ENCODE measurements at regions not wholly inside any gene's neighbourhood (a gene's known extent, or its start where the extent isn't known, plus 50 kb on each side); places are given as distances from the start of the nearest gene placed in this dataset.

DNA sequence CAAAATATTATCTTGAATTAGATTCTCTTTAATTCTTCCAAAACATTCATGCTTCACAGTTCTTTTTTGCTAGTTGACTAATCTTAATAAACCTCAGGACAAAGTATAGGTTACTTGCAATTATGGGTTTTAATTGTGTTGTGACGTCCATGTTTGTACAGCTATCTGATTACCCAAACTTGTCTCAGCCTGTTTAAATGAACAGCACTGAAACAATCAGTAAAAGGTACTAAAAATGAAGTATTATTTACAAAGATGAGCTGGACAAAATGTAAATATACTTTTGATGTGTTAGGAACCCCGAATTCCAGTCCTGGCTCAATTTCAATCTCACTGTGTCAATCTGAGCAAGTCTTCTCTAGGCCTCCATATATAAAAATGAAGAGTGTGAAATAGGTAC is 57.4 kb upstream of the SLC6A14 start:
- Histone ChIP-seq H2AFZ (replicated peaks) (no peak overlapping the region), H3K9me3 (ENCODE audit: low read depth) (no peaks in the 10 kb centered on the region), H4K20me1 (ENCODE audit: low read depth) (no peaks in the 10 kb centered on the region), H3K4me1 (no peaks in the 10 kb centered on the region), H3K27ac (no peak overlapping the region), H3F3A (ENCODE audit: low read depth) (no peaks in the 10 kb centered on the region), H3K27me3 (no peaks in the 10 kb centered on the region), H3K79me2 (ENCODE audit: low read depth) (no peaks in the 10 kb centered on the region), H3K4me2 (no peak overlapping the region), H3K36me3 (no peaks in the 10 kb centered on the region), H3K4me3 (no peak overlapping the region), H3K9ac (no peak overlapping the region)
- H3K36me3 Mint-ChIP-seq: no peaks in the 10 kb centered on the region
- no peak overlapping the region for H3K27ac Mint-ChIP-seq
- no peaks in the 10 kb centered on the region for H3K27me3 Mint-ChIP-seq (ENCODE audit: insufficient read depth, low read depth)
- DNase-seq (ENCODE audit: low spot score): no peak
- TF ChIP-seq EZH2 (IDR thresholded peaks at IDR 0.05) (no peak), EZH2phosphoT487 (IDR thresholded peaks at IDR 0.05) (no peak)
- TF ChIP-seq, protein P1, sequence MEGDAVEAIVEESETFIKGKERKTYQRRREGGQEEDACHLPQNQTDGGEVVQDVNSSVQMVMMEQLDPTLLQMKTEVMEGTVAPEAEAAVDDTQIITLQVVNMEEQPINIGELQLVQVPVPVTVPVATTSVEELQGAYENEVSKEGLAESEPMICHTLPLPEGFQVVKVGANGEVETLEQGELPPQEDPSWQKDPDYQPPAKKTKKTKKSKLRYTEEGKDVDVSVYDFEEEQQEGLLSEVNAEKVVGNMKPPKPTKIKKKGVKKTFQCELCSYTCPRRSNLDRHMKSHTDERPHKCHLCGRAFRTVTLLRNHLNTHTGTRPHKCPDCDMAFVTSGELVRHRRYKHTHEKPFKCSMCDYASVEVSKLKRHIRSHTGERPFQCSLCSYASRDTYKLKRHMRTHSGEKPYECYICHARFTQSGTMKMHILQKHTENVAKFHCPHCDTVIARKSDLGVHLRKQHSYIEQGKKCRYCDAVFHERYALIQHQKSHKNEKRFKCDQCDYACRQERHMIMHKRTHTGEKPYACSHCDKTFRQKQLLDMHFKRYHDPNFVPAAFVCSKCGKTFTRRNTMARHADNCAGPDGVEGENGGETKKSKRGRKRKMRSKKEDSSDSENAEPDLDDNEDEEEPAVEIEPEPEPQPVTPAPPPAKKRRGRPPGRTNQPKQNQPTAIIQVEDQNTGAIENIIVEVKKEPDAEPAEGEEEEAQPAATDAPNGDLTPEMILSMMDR (IDR thresholded peaks at IDR 0.05): no peak
- no peak overlapping the region for H3K4me3 Mint-ChIP-seq
- no peaks in the 10 kb centered on the region for H3K4me1 Mint-ChIP-seq
- H3K9me3 Mint-ChIP-seq: no peaks in the 10 kb centered on the region

DNA sequence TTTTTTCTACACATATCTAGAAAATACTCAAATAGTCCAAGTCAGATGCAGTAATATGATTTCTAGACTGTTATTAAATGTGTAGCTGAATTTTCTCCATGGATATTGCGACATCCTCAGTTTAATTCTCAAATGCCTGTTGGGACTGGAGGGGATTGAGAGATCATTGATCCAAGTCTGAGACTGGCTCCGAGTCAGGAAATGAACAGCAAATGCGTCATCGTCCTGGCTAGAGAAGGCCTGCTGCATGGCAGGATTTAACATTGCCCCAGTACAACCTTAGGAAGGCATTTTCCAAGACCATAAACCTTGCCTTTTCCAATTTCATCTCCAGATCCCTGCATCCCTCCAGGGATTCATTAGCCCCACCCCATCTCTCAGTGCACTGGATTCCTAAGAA is 56.6 kb upstream of the SLC6A14 start:
- Histone ChIP-seq H3F3A (ENCODE audit: low read depth) (no peaks in the 10 kb centered on the region), H3K9me3 (ENCODE audit: low read depth) (no peaks in the 10 kb centered on the region), H3K4me1 (no peaks in the 10 kb centered on the region), H4K20me1 (ENCODE audit: low read depth) (no peaks in the 10 kb centered on the region), H3K9ac (no peak overlapping the region), H3K4me2 (no peak overlapping the region), H3K79me2 (ENCODE audit: low read depth) (no peaks in the 10 kb centered on the region), H3K27me3 (no peaks in the 10 kb centered on the region), H3K4me3 (no peak overlapping the region), H2AFZ (replicated peaks) (no peak overlapping the region), H3K27ac (no peak overlapping the region), H3K36me3 (no peaks in the 10 kb centered on the region)
- H3K27me3 Mint-ChIP-seq (ENCODE audit: insufficient read depth, low read depth): no peaks in the 10 kb centered on the region
- no peaks in the 10 kb centered on the region for H3K4me1 Mint-ChIP-seq
- no peaks in the 10 kb centered on the region for H3K36me3 Mint-ChIP-seq
- H3K27ac Mint-ChIP-seq: no peak overlapping the region
- TF ChIP-seq EZH2phosphoT487 (IDR thresholded peaks at IDR 0.05) (no peak), EZH2 (IDR thresholded peaks at IDR 0.05) (no peak)
- TF ChIP-seq, protein P1 (IDR thresholded peaks at IDR 0.05): no peak
- no peak for DNase-seq (ENCODE audit: low spot score)
- H3K9me3 Mint-ChIP-seq: no peaks in the 10 kb centered on the region
- H3K4me3 Mint-ChIP-seq: no peak overlapping the region

DNA sequence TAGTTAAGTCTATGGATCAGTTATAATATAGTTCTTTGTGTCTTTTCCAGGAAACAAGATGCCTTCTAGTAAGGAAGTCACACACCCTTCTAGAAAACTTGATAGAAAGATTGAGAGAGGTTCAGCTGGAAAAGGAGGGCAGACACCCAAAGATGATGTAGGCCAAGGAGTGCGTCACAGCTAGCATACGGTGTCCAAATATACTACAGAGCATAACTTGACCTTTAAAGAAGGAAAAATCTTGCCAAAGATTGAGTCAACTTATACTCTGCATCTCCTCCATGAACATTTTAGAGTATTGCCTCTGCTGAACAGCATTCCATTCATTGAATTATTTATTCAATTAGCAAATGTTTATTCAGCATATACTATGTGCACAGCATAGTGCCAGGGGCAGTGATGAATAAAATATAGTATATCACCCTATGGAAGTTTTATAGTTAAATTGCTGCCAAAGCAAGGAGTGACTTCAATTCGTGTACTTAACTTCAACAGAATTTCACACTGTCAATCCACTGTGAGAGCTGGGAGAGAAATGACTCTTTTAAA is 51.9 kb upstream of the SLC6A14 start:
- Histone ChIP-seq H3K4me1 (no peaks in the 10 kb centered on the region), H3F3A (ENCODE audit: low read depth) (no peaks in the 10 kb centered on the region), H3K36me3 (no peaks in the 10 kb centered on the region), H3K9ac (no peak overlapping the region), H4K20me1 (ENCODE audit: low read depth) (no peaks in the 10 kb centered on the region), H3K4me3 (no peak overlapping the region), H3K79me2 (ENCODE audit: low read depth) (no peaks in the 10 kb centered on the region), H3K27ac (no peak overlapping the region), H3K27me3 (no peaks in the 10 kb centered on the region), H3K4me2 (no peak overlapping the region), H3K9me3 (ENCODE audit: low read depth) (no peaks in the 10 kb centered on the region), H2AFZ (replicated peaks) (no peak overlapping the region)
- H3K4me1 Mint-ChIP-seq: no peaks in the 10 kb centered on the region
- no peaks in the 10 kb centered on the region for H3K9me3 Mint-ChIP-seq
- no peak overlapping the region for H3K27ac Mint-ChIP-seq
- no peak for DNase-seq (ENCODE audit: low spot score)
- H3K27me3 Mint-ChIP-seq (ENCODE audit: insufficient read depth, low read depth): no peaks in the 10 kb centered on the region
- H3K36me3 Mint-ChIP-seq: no peaks in the 10 kb centered on the region
- no peak overlapping the region for H3K4me3 Mint-ChIP-seq
- TF ChIP-seq EZH2 (IDR thresholded peaks at IDR 0.05) (no peak), EZH2phosphoT487 (IDR thresholded peaks at IDR 0.05) (no peak)
- TF ChIP-seq, protein P1 (IDR thresholded peaks at IDR 0.05): no peak
